ENCODE measurements at regions not wholly inside any gene's neighbourhood (a gene's known extent, or its start where the extent isn't known, plus 50 kb on each side); places are given as distances from the start of the nearest gene placed in this dataset.
"Not testable (repeated sequence)": the region's sequence is repeated elsewhere in the genome, so short reads cannot be mapped to it uniquely, and the experiment has no call there.

DNA sequence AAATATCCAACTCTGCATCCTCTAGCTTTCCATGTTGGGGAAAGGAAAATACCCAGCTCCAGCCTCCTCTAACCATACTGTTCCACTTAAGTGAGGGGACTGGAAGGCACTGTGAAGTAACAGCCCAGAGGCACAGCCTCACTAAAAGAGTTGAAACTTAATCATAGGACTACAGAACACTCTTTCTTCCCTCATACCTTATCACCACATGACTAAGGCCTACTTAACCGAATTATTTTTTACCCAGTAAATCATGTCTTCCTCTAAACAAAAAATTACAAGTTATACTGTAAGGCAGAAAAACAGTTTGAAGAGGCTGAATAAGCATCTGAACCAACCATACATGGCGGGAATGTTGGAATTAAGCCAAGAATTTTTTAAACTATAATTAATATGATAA lies 207.4 kb upstream of the MME start:
- no peaks in the 10 kb centered on the region for H3K9me3 Mint-ChIP-seq
- H3K36me3 Mint-ChIP-seq (ENCODE audit: low read depth) = no peaks in the 10 kb centered on the region
- no peak for DNase-seq
- TF ChIP-seq, protein P1, sequence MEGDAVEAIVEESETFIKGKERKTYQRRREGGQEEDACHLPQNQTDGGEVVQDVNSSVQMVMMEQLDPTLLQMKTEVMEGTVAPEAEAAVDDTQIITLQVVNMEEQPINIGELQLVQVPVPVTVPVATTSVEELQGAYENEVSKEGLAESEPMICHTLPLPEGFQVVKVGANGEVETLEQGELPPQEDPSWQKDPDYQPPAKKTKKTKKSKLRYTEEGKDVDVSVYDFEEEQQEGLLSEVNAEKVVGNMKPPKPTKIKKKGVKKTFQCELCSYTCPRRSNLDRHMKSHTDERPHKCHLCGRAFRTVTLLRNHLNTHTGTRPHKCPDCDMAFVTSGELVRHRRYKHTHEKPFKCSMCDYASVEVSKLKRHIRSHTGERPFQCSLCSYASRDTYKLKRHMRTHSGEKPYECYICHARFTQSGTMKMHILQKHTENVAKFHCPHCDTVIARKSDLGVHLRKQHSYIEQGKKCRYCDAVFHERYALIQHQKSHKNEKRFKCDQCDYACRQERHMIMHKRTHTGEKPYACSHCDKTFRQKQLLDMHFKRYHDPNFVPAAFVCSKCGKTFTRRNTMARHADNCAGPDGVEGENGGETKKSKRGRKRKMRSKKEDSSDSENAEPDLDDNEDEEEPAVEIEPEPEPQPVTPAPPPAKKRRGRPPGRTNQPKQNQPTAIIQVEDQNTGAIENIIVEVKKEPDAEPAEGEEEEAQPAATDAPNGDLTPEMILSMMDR (IDR thresholded peaks at IDR 0.05) = no peak
- no peaks in the 10 kb centered on the region for H3K4me1 Mint-ChIP-seq
- no peak overlapping the region for H3K27ac Mint-ChIP-seq
- intact Hi-C loops (cut with micrococcal nuclease) = no loop called here
- ATAC-seq (ENCODE audit: low read depth) = no peak
- ChIA-PET POLR2A (no interaction called here), CTCF (no interaction called here)
- no peak overlapping the region for H3K4me3 Mint-ChIP-seq
- no peaks in the 10 kb centered on the region for H3K27me3 Mint-ChIP-seq

DNA sequence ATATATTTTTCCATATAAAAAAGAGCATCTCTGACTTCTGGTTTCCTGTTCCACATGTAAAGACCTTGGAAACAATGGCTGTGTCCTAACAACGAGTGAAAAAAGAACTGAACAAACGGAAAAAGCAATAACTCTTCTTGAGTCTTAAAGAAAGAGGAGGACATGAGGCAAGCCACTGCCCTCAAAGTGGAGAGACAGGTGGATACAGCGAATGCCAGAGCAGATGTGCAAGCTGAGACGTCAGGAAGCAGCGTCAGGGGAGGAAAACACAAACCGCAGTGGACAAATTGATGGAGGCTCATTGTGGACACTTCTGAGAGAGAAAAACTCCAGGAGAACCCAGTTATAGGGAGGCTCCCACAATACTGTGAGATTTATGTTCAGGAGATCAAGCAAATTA lies 208.0 kb upstream of the MME start:
- POLR2A ChIA-PET = no interaction called here
- DNase-seq (no peak), ATAC-seq (ENCODE audit: low read depth) (no peak)
- TF ChIP-seq, protein P1 (IDR thresholded peaks at IDR 0.05) = no peak
- intact Hi-C loops (cut with micrococcal nuclease) = no loop called here
- Mint-ChIP-seq H3K36me3 (ENCODE audit: low read depth) (no peaks in the 10 kb centered on the region), H3K27me3 (no peaks in the 10 kb centered on the region), H3K4me3 (no peak overlapping the region), H3K9me3 (no peaks in the 10 kb centered on the region), H3K27ac (no peak overlapping the region), H3K4me1 (no peaks in the 10 kb centered on the region)
- CTCF ChIA-PET = no interaction called here

DNA sequence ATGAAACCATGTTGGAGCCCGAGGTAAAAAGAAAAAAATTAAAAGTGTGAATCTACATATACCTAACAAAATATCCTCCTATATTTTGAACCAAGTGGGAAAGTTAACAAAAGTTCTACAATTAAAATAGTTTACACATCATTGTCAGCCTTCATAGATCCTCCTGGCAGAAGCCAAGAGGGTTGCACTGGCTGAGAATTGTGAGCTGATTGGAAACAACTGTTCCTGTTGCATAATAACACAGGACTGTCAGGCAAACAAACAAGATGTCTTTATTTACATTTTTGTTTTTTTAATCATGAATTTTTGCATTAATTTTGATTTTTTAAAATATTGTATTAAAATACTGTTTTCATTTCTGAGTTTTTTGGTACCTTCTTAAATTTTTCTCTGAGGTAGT lies 215.2 kb upstream of the MME start:
- no peak overlapping the region for H3K27ac Mint-ChIP-seq
- H3K9me3 Mint-ChIP-seq = no peaks in the 10 kb centered on the region
- DNase-seq (no peak), ATAC-seq (ENCODE audit: low read depth) (no peak)
- TF ChIP-seq, protein P1 (IDR thresholded peaks at IDR 0.05) = no peak
- H3K27me3 Mint-ChIP-seq = no peaks in the 10 kb centered on the region
- H3K4me1 Mint-ChIP-seq = no peaks in the 10 kb centered on the region
- H3K4me3 Mint-ChIP-seq = no peak overlapping the region
- POLR2A ChIA-PET = no interaction called here
- intact Hi-C loops (cut with micrococcal nuclease) = no loop called here
- CTCF ChIA-PET = no interaction called here
- no peaks in the 10 kb centered on the region for H3K36me3 Mint-ChIP-seq (ENCODE audit: low read depth)

DNA sequence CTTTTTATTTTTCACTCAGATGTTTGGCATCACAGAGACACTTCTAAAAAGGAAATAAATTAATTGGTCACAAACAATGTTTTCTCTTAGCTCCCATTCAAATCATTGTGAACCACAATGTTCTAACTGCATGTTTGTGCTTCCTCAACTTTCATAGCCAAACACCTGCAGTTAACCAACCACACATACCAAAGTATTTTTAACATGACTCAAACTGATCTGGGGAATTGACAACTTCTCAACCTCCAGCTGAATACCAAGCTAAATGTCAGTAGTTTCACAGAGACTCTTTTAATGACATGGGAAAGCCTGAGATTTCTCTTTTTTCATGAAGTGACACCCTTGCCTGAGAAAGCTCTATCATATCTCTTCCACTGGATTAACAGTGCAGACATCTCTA lies 217.9 kb upstream of the MME start:
- H3K27me3 Mint-ChIP-seq = no peaks in the 10 kb centered on the region
- no peak for ATAC-seq (ENCODE audit: low read depth)
- DNase-seq = no peak
- no peaks in the 10 kb centered on the region for H3K4me1 Mint-ChIP-seq
- TF ChIP-seq, protein P1 (IDR thresholded peaks at IDR 0.05) = no peak
- no peak overlapping the region for H3K27ac Mint-ChIP-seq
- no peak overlapping the region for H3K4me3 Mint-ChIP-seq
- ChIA-PET POLR2A (no interaction called here), CTCF (no interaction called here)
- intact Hi-C loops (cut with micrococcal nuclease) = no loop called here
- no peaks in the 10 kb centered on the region for H3K36me3 Mint-ChIP-seq (ENCODE audit: low read depth)
- no peaks in the 10 kb centered on the region for H3K9me3 Mint-ChIP-seq

DNA sequence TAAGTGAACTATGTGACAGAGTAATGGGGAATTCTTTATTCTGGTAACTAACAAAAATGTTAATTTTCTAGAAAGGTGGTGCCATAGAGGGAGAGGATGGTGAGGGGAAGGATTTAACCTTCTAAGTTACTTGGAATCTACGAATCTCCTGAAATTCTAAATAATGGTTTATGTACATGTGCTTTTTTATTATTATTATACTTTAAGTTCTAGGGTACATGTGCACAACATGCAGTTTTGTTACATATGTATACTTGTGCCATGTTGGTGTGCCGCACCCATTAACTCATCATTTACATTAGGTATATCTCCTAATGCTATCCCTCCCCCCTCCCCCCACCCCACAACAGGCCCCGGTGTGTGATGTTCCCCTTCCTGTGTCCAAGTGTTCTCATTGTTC lies 227.1 kb upstream of the MME start:
- H3K36me3 Mint-ChIP-seq (ENCODE audit: low read depth); POLR2A ChIA-PET; H3K9me3 Mint-ChIP-seq; H3K27ac Mint-ChIP-seq; H3K27me3 Mint-ChIP-seq; H3K4me1 Mint-ChIP-seq; H3K4me3 Mint-ChIP-seq; intact Hi-C loops (cut with micrococcal nuclease); DNase-seq; ATAC-seq (ENCODE audit: low read depth); CTCF ChIA-PET: not testable (repeated sequence)

DNA sequence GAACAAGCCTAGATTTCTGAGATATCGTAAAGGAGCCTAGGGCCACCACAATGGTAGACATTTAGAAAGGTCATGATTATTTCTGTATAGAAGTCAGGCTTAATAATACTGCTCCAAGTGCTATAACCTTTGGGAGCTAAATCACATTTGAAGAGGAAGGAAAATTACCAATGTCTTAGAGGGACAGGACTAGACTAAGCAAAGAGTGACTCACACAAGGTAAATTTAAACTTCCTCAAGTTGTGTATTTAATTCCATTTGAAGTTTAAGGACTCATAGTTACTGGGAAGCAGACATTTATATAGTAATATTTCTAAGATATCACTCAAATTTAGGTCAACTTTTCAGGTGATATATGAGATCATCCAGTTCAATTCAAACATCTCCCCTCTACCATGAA lies 227.6 kb upstream of the MME start:
- TF ChIP-seq, protein P1 (IDR thresholded peaks at IDR 0.05) = no peak
- Mint-ChIP-seq H3K36me3 (ENCODE audit: low read depth) (no peaks in the 10 kb centered on the region), H3K4me3 (no peak overlapping the region), H3K4me1 (no peaks in the 10 kb centered on the region), H3K27me3 (no peaks in the 10 kb centered on the region), H3K27ac (no peak overlapping the region), H3K9me3 (no peaks in the 10 kb centered on the region)
- CTCF ChIA-PET = no interaction called here
- ATAC-seq (ENCODE audit: low read depth) (no peak), DNase-seq (no peak)
- intact Hi-C loops (cut with micrococcal nuclease) = no loop called here
- POLR2A ChIA-PET = no interaction called here

All from activated B cell treated with CpG ODN at 0.5 μM for 24 hours (primary cell).